ENCODE measurements at regions not wholly inside any gene's neighbourhood (a gene's known extent, or its start where the extent isn't known, plus 50 kb on each side); places are given as distances from the start of the nearest gene placed in this dataset.
"Not testable (repeated sequence)": the region's sequence is repeated elsewhere in the genome, so short reads cannot be mapped to it uniquely, and the experiment has no call there.

DNA sequence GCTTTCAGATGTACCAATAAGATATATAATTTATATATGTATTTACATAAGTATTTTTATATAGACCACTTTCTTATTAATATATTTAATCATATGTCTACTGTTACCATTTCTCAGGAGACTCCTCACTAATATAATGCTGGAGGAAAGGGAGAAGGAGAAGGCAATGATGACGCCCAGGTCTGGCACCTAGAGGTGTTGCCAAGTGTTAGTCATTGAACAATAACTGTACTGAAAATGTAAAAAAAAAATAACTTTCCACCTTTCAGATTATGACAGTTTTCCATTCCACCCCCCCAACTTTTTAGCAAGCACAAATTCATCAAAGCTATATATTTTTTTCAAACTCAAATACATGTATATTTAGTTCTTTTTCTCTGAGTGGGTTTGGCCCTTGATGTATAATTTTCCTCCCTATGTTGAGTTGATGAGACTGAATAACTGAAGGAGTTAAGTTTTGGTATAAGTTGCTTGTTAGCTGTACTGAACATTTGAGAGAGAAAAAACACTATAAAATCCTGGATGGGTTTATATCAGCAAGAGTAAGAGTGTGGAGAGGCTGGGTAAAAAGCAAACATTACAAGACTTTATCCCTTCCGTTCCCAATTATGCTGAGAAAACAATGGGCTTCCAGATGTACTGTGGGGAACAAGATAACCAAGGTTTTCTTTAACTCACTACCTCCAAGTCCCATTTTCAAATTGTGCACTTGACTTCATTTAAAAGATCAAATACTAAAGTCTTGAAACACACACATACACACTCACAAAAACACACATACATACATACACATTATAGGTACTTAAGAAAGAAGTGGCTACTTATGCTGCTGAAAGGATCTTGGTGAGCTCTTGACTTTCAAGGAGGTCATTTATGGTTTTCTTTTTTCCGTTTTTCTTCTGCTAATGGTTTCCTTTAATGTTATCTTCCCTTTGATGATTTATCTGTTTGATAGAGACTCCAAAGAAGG lies 142.8 kb upstream of the IFNE start:
- TF ChIP-seq, protein P1, sequence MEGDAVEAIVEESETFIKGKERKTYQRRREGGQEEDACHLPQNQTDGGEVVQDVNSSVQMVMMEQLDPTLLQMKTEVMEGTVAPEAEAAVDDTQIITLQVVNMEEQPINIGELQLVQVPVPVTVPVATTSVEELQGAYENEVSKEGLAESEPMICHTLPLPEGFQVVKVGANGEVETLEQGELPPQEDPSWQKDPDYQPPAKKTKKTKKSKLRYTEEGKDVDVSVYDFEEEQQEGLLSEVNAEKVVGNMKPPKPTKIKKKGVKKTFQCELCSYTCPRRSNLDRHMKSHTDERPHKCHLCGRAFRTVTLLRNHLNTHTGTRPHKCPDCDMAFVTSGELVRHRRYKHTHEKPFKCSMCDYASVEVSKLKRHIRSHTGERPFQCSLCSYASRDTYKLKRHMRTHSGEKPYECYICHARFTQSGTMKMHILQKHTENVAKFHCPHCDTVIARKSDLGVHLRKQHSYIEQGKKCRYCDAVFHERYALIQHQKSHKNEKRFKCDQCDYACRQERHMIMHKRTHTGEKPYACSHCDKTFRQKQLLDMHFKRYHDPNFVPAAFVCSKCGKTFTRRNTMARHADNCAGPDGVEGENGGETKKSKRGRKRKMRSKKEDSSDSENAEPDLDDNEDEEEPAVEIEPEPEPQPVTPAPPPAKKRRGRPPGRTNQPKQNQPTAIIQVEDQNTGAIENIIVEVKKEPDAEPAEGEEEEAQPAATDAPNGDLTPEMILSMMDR (IDR thresholded peaks at IDR 0.05; ENCODE audit: borderline replicate concordance, extremely low read depth, insufficient read depth), result no peak
- Histone ChIP-seq H3K36me3 (ENCODE audit: control insufficient read depth in 2 of 3, insufficient read depth in 3 of 3, low read length in 3 of 3) (no peaks in the 10 kb centered on the region), H3K9ac (ENCODE audit: low read length in 3 of 3) (no peak overlapping the region), H3K4me1 (ENCODE audit: control insufficient read depth in 2 of 3, insufficient read depth in 2 of 3, low read depth in 1 of 3, low read length in 3 of 3) (no peaks in the 10 kb centered on the region), H3K27ac (ENCODE audit: low read depth in 2 of 2, low read length in 2 of 2) (no peak overlapping the region), H3K27me3 (ENCODE audit: control insufficient read depth, insufficient read depth, low read length) (no peaks in the 10 kb centered on the region), H3K4me3 (ENCODE audit: low read length in 3 of 3) (no peak overlapping the region), H3K9me3 (ENCODE audit: control insufficient read depth in 2 of 3, insufficient read depth in 1 of 3, low read length in 3 of 3) (no peaks in the 10 kb centered on the region)
- FAIRE-seq (no peak), DNase-seq (no peak)
- intact Hi-C loops (cut with DNase I), result no loop called here

GRCh38 chr9:21626493-21626892 lies 144.4 kb upstream of the IFNE start:
- H3K27me3 ChIP-seq (ENCODE audit: control insufficient read depth, insufficient read depth, low read length), result no peaks in the 10 kb centered on the region
- no peaks in the 10 kb centered on the region for H3K4me1 ChIP-seq (ENCODE audit: control insufficient read depth in 2 of 3, insufficient read depth in 2 of 3, low read depth in 1 of 3, low read length in 3 of 3)
- H3K4me3 ChIP-seq (ENCODE audit: low read length in 3 of 3), result no peak overlapping the region
- no peaks in the 10 kb centered on the region for H3K36me3 ChIP-seq (ENCODE audit: control insufficient read depth in 2 of 3, insufficient read depth in 3 of 3, low read length in 3 of 3)
- intact Hi-C loops (cut with DNase I), result no loop called here
- DNase-seq, result no peak
- no peak overlapping the region for H3K9ac ChIP-seq (ENCODE audit: low read length in 3 of 3)
- H3K9me3 ChIP-seq (ENCODE audit: control insufficient read depth in 2 of 3, insufficient read depth in 1 of 3, low read length in 3 of 3), result no peaks in the 10 kb centered on the region
- TF ChIP-seq, protein P1 (IDR thresholded peaks at IDR 0.05; ENCODE audit: borderline replicate concordance, extremely low read depth, insufficient read depth), result no peak
- no peak for FAIRE-seq
- H3K27ac ChIP-seq (ENCODE audit: low read depth in 2 of 2, low read length in 2 of 2), result no peak overlapping the region

DNA sequence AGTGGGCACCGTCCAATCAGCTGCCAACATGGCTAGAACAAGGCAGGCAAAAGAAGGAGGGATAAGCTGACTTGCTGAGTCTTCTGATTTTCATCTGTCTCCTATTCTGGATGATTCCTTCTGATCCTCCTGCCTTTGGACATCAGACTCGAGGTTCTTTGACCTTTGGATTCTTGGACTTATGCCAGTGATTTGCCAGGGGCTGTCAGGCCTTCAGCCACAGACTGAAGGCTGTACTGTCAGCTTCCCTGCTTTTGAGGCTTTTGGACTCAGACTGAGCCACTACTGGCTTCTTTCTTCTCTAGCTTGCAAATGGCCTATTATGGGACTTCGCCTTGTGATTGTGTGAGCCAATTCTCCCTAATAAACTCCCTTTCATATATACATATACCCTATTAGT lies 146.8 kb upstream of the IFNE start:
- not testable (repeated sequence) for FAIRE-seq

DNA sequence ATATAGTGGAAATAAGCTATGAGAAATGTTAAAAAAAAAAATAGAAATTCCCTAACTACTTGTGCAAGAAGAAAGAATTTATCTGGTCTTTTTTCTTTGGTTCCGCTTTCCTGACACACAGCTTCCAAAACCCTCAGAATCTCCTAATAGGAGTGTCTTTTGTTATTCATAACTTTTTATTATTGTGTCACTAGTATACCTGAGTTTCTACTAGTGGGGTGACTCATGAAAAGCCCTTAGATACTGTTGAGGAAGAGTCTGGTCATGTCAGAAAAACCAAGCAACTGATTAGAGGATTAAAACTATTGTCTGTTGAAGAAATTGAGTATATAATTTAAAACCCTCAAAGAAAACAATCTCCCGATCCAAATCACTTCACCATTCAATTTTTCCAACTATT lies 152.8 kb upstream of the IFNE start:
- no peak for FAIRE-seq

More for the DNA sequence above, 146.8 kb upstream of the IFNE start:
- H3K27me3 ChIP-seq (ENCODE audit: control insufficient read depth, insufficient read depth, low read length); H3K9ac ChIP-seq (ENCODE audit: low read length in 3 of 3); H3K36me3 ChIP-seq (ENCODE audit: control insufficient read depth in 2 of 3, insufficient read depth in 3 of 3, low read length in 3 of 3); H3K27ac ChIP-seq (ENCODE audit: low read depth in 2 of 2, low read length in 2 of 2); DNase-seq; H3K4me1 ChIP-seq (ENCODE audit: control insufficient read depth in 2 of 3, insufficient read depth in 2 of 3, low read depth in 1 of 3, low read length in 3 of 3); intact Hi-C loops (cut with DNase I); H3K9me3 ChIP-seq (ENCODE audit: control insufficient read depth in 2 of 3, insufficient read depth in 1 of 3, low read length in 3 of 3); H3K4me3 ChIP-seq (ENCODE audit: low read length in 3 of 3): not testable (repeated sequence)

More for the DNA sequence above, 152.8 kb upstream of the IFNE start:
- no peaks in the 10 kb centered on the region for H3K36me3 ChIP-seq (ENCODE audit: control insufficient read depth in 2 of 3, insufficient read depth in 3 of 3, low read length in 3 of 3)
- no peaks in the 10 kb centered on the region for H3K9me3 ChIP-seq (ENCODE audit: control insufficient read depth in 2 of 3, insufficient read depth in 1 of 3, low read length in 3 of 3)
- H3K4me1 ChIP-seq (ENCODE audit: control insufficient read depth in 2 of 3, insufficient read depth in 2 of 3, low read depth in 1 of 3, low read length in 3 of 3), result no peaks in the 10 kb centered on the region
- DNase-seq, result no peak
- H3K4me3 ChIP-seq (ENCODE audit: low read length in 3 of 3), result no peak overlapping the region
- H3K9ac ChIP-seq (ENCODE audit: low read length in 3 of 3), result no peak overlapping the region
- intact Hi-C loops (cut with DNase I), result no loop called here
- H3K27me3 ChIP-seq (ENCODE audit: control insufficient read depth, insufficient read depth, low read length), result no peaks in the 10 kb centered on the region
- no peak overlapping the region for H3K27ac ChIP-seq (ENCODE audit: low read depth in 2 of 2, low read length in 2 of 2)
- TF ChIP-seq, protein P1 (IDR thresholded peaks at IDR 0.05; ENCODE audit: borderline replicate concordance, extremely low read depth, insufficient read depth), result no peak

Data from kidney (tissue), 13 donors.